Lower leg skin (tissue), 3 donors: ENCODE measurements at regions not wholly inside any gene's neighbourhood (a gene's known extent, or its start where the extent isn't known, plus 50 kb on each side); places are given as distances from the start of the nearest gene placed in this dataset.

ENCODE experiments used
- POLR2A ChIP-seq, 2 donors: fragments of 450-650 bp; IDR thresholded peaks; one replicate each; pipeline ENCODE4 v1.6.1; 2016 to 2017; ENCODE audit warnings: antibody characterized with exemption in 2 of 2, mild to moderate bottlenecking in 1 of 2, moderate library complexity in 1 of 2
- TF ChIP-seq, protein P1 (sequence below), 3 donors: fragments of 450-650 bp; IDR thresholded peaks; one replicate each; pipeline ENCODE4 v1.5.1; 2016; ENCODE audit warnings: antibody characterized with exemption in 3 of 3, mild to moderate bottlenecking in 3 of 3, moderate library complexity in 2 of 3

DNA sequence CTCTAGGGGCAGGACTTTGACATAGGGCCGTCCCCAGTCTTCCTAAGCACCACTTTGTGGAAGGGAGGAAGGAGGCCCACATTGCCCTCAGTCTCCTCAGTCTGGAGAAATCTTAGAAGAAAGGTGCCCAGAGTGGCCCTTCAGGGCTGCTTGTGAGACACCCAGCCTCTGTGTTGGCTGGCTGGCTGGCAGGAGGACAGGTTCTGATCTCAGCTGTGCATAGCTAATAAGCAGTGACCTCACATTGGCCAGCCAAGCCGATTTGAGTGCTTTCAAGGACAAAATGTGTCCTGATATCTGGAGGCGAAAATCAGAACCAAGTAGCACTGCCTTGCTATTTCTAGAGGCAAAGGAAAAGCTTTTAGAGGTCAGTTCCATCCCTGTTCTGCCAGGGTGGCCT lies 211.5 kb downstream of the BCOR start:
- TF ChIP-seq, protein P1, sequence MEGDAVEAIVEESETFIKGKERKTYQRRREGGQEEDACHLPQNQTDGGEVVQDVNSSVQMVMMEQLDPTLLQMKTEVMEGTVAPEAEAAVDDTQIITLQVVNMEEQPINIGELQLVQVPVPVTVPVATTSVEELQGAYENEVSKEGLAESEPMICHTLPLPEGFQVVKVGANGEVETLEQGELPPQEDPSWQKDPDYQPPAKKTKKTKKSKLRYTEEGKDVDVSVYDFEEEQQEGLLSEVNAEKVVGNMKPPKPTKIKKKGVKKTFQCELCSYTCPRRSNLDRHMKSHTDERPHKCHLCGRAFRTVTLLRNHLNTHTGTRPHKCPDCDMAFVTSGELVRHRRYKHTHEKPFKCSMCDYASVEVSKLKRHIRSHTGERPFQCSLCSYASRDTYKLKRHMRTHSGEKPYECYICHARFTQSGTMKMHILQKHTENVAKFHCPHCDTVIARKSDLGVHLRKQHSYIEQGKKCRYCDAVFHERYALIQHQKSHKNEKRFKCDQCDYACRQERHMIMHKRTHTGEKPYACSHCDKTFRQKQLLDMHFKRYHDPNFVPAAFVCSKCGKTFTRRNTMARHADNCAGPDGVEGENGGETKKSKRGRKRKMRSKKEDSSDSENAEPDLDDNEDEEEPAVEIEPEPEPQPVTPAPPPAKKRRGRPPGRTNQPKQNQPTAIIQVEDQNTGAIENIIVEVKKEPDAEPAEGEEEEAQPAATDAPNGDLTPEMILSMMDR (IDR thresholded peaks at IDR 0.05), result no peak
- TF ChIP-seq POLR2A (IDR thresholded peaks at IDR 0.05), result no peak
